Trophoblast cell (in vitro differentiated cells and primary cell): ENCODE measurements at regions not wholly inside any gene's neighbourhood (a gene's known extent, or its start where the extent isn't known, plus 50 kb on each side); places are given as distances from the start of the nearest gene placed in this dataset.

Experiments
- DNase-seq, 2 donors: peaks; one replicate each; pipeline ENCODE4 v3.0.0-alpha.2; 2016
- H2AFZ ChIP-seq: 2 replicates; pipeline ENCODE4 v1.6.1; 2013; ENCODE audit warnings: low read length, moderate library complexity, mild to moderate bottlenecking; ENCODE audit not compliant: insufficient read depth, poor library complexity
- H2AK5ac ChIP-seq: 2 replicates; pipeline ENCODE4 v1.6.1; 2013; ENCODE audit warnings: mild to moderate bottlenecking, low read length
- H2BK120ac ChIP-seq: 2 replicates; pipeline ENCODE4 v1.6.1; 2013; ENCODE audit warnings: low read length, mild to moderate bottlenecking, moderate library complexity; ENCODE audit not compliant: insufficient read depth, poor library complexity
- H2BK12ac ChIP-seq: 2 replicates; pipeline ENCODE4 v1.6.1; 2013; ENCODE audit warnings: mild to moderate bottlenecking, low read length, moderate library complexity
- H2BK5ac ChIP-seq: 2 replicates; pipeline ENCODE4 v1.6.1; 2013; ENCODE audit warnings: low read length, low read depth, moderate library complexity, mild to moderate bottlenecking; ENCODE audit not compliant: poor library complexity
- H3K14ac ChIP-seq: 2 replicates; pipeline ENCODE4 v1.6.1; 2013; ENCODE audit warnings: mild to moderate bottlenecking, low read length
- H3K18ac ChIP-seq: 2 replicates; pipeline ENCODE4 v1.6.1; 2013; ENCODE audit warnings: mild to moderate bottlenecking, low read length
- H3K23ac ChIP-seq: 2 replicates; pipeline ENCODE4 v1.6.1; 2013; ENCODE audit warnings: low read length
- H3K27ac ChIP-seq: 2 replicates; pipeline ENCODE4 v1.5.1; 2013; ENCODE audit warnings: low read depth, mild to moderate bottlenecking, inconsistent platforms, low read length, moderate library complexity
- H3K27me3 ChIP-seq: 2 replicates; pipeline ENCODE4 v1.6.1; 2013; ENCODE audit warnings: inconsistent platforms, mild to moderate bottlenecking, low read length, moderate library complexity; ENCODE audit not compliant: insufficient read depth
- H3K36me3 ChIP-seq, 2 experiments: 1 replicate in 1 of 2; 2 replicates in 1 of 2; pipeline ENCODE4 v1.6.1; 2013; ENCODE audit warnings: low read length in 2 of 2, mild to moderate bottlenecking in 2 of 2, moderate library complexity in 1 of 2; ENCODE audit not compliant: insufficient read depth in 2 of 2, control insufficient read depth in 1 of 2
- H3K4ac ChIP-seq: 2 replicates; pipeline ENCODE4 v1.6.1; 2013; ENCODE audit warnings: low read depth, mild to moderate bottlenecking, low read length, moderate library complexity
- H3K4me1 ChIP-seq, 2 experiments: 1 replicate in 1 of 2; 2 replicates in 1 of 2; pipeline ENCODE4 v1.6.1; 2013; ENCODE audit warnings: low read length in 2 of 2, mild to moderate bottlenecking in 2 of 2, moderate library complexity in 1 of 2; ENCODE audit not compliant: insufficient read depth in 2 of 2, control insufficient read depth in 1 of 2
- H3K4me2 ChIP-seq: 2 replicates; pipeline ENCODE4 v1.6.1; 2013; ENCODE audit warnings: inconsistent platforms, mild to moderate bottlenecking, low read length, moderate library complexity
- H3K4me3 ChIP-seq: 2 replicates; pipeline ENCODE4 v1.5.1; 2013; ENCODE audit warnings: mild to moderate bottlenecking, low read depth, low read length, inconsistent platforms
- H3K79me1 ChIP-seq: one replicate; pipeline ENCODE4 v1.6.1; 2013; ENCODE audit warnings: low read length
- H3K79me2 ChIP-seq: 2 replicates; pipeline ENCODE4 v1.6.1; 2013; ENCODE audit warnings: low read length, mild to moderate bottlenecking; ENCODE audit not compliant: control insufficient read depth, insufficient read depth, poor library complexity
- H3K9ac ChIP-seq: 2 replicates; pipeline ENCODE4 v1.6.1; 2013; ENCODE audit warnings: mild to moderate bottlenecking, low read length
- H3K9me3 ChIP-seq: 2 replicates; pipeline ENCODE4 v1.6.1; 2013; ENCODE audit warnings: low read depth, mild to moderate bottlenecking, control low read depth, inconsistent platforms, low read length; ENCODE audit not compliant: insufficient read depth
- H4K12ac ChIP-seq: 2 replicates; pipeline ENCODE4 v1.6.1; 2013; ENCODE audit warnings: low read depth, mild to moderate bottlenecking, low read length, moderate library complexity
- H4K8ac ChIP-seq: 2 replicates; pipeline ENCODE4 v1.6.1; 2013; ENCODE audit warnings: low read depth, mild to moderate bottlenecking, low read length, moderate library complexity
- H4K91ac ChIP-seq: one replicate; pipeline ENCODE4 v1.6.1; 2013; ENCODE audit warnings: low read depth, mild to moderate bottlenecking, low read length, moderate library complexity
- WGBS: extraction: QIAGEN DNeasy Blood & Tissue Kit; methylation state at CpG from one replicate; pipeline ENCODE4 v1.1.7; 2013; ENCODE audit warnings: missing lambda C conversion rate; ENCODE audit not compliant: insufficient read length, insufficient coverage; ENCODE audit errors: extremely low coverage; 5-methylcytosine and 5-hydroxymethylcytosine counted together

DNA sequence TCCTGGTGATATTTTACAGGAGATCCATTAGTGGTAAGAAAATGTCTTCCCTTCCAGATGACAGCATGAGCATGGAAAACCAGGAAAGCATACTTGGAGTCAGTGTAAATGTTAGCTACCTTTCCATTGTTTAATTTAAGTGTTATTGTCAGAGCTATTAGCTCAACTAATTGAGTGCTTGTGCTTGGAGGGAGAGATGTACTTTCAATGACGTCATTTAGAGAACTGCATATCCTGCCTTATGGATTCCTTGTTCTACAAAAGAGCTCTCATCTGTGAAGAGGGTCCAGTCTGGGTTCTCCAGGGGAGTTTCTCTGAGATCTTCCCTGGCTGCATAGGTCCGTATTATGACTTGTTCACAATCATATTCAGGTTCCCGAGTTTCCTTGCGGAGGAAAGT, 687.2 kb downstream of the TBL1XR1 start:
- H3K23ac ChIP-seq = no peak overlapping the region
- H3K18ac ChIP-seq = no peak overlapping the region
- H3K27me3 ChIP-seq = no peaks in the 10 kb centered on the region
- no peak overlapping the region for H2BK5ac ChIP-seq
- WGBS = no CpG with 5 or more reads among the region's 4 CpGs
- no peak overlapping the region for H2AK5ac ChIP-seq
- H3K4ac ChIP-seq = no peak overlapping the region
- H4K91ac ChIP-seq = no peak overlapping the region
- no peak overlapping the region for H3K4me3 ChIP-seq
- no peaks in the 10 kb centered on the region for H3K79me1 ChIP-seq
- H3K9ac ChIP-seq = no peak overlapping the region
- H3K14ac ChIP-seq = no peak overlapping the region
- no peak overlapping the region for H4K8ac ChIP-seq
- peaks cover 2% of the 10 kb centered on the region for H3K9me3 ChIP-seq
- H2BK120ac ChIP-seq = no peak overlapping the region
- no peak overlapping the region for H2BK12ac ChIP-seq
- H3K4me1 ChIP-seq = peaks cover 0 to 2% of the 10 kb centered on the region in 2 experiments
- no peaks in the 10 kb centered on the region for H3K36me3 ChIP-seq
- H3K79me2 ChIP-seq = peaks cover 1% of the 10 kb centered on the region
- DNase-seq = no peak
- H3K27ac ChIP-seq = no peak overlapping the region
- H3K4me2 ChIP-seq = no peak overlapping the region
- H4K12ac ChIP-seq = no peak overlapping the region
- H2AFZ ChIP-seq = no peak overlapping the region

DNA sequence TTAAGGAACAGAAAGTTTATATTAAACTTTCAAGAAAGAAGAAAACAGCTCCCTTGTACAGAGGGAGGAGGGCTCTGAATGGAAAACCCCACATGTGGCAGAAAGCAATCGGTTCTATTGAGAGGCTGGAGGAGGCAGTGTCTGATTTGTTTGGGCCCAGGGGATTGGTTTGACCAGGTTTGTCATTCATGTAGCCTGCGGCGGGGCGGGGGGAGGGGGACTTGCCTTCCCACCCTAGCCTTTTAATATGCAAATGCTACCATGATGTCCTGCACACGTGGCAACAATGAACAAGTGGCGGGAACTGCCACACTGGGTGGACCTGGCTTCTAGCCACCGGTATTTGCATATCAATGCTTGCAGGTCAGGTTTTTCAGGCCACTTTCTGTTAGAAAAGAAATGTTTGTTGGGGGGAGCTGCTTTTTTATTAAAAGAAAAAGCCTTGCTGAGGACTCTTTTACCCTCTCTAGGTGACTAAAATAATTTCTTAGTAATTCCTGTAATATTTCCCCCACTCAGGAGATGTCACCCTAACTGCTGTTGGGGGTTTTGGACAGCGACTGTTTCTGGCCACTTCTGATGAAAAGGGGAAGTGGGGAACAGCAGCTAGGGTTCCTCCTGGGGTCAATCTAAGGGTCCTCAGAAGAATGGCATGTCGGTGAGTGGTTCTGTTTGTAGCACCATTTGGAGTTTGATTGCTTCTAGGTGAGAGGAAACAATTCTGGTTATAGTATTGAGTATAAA, 691.2 kb downstream of the TBL1XR1 start:
- Histone ChIP-seq H3K79me2 (peaks cover 1% of the 10 kb centered on the region), H3K9me3 (no peaks in the 10 kb centered on the region), H2AFZ (no peak overlapping the region), H2BK5ac (no peak overlapping the region), H3K23ac (no peak overlapping the region), H4K12ac (no peak overlapping the region), H2BK120ac (no peak overlapping the region), H3K9ac (no peak overlapping the region), H4K91ac (no peak overlapping the region), H2BK12ac (no peak overlapping the region), H3K27ac (no peak overlapping the region), H3K36me3 (no peaks in the 10 kb centered on the region), H3K18ac (no peak overlapping the region), H3K4ac (no peak overlapping the region), H4K8ac (no peak overlapping the region), H3K4me2 (no peak overlapping the region), H3K4me1 (peaks cover 0 to 2% of the 10 kb centered on the region in 2 experiments), H3K79me1 (no peaks in the 10 kb centered on the region), H3K14ac (no peak overlapping the region), H2AK5ac (no peak overlapping the region), H3K27me3 (no peaks in the 10 kb centered on the region), H3K4me3 (no peak overlapping the region)
- WGBS = no CpG with 5 or more reads among the region's 9 CpGs
- DNase-seq = no peak

DNA sequence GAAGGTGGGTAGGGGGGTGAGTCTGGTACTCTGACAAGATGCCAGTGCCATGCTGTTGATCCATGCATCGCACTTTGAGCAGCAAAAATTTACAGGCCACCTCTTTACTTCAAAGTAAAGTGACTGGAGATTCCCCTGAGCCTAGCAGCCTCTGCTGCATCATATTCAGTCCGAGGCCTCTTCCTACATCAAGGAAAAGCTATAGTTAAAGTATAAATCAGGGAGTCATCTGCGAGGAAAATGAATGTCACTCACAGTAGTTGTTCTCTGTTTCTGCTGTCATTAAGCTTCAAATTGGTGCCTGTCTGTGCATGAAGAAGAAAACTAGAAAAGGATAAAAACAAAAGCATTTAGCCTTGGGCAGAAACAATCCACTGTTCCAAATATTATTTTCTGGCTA, 706.2 kb downstream of the TBL1XR1 start:
- H3K18ac ChIP-seq = no peak overlapping the region
- no peak overlapping the region for H2BK12ac ChIP-seq
- DNase-seq = no peak
- no peak overlapping the region for H4K91ac ChIP-seq
- no peaks in the 10 kb centered on the region for H3K9me3 ChIP-seq
- no peak overlapping the region for H3K4me2 ChIP-seq
- no peak overlapping the region for H3K9ac ChIP-seq
- no peak overlapping the region for H2BK120ac ChIP-seq
- no peak overlapping the region for H3K4ac ChIP-seq
- H3K79me1 ChIP-seq = no peaks in the 10 kb centered on the region
- H3K27me3 ChIP-seq = no peaks in the 10 kb centered on the region
- H3K4me1 ChIP-seq = no peaks in the 10 kb centered on the region
- H4K12ac ChIP-seq = no peak overlapping the region
- WGBS = no CpG with 5 or more reads among the region's 3 CpGs
- no peak overlapping the region for H3K27ac ChIP-seq
- no peaks in the 10 kb centered on the region for H3K36me3 ChIP-seq
- H4K8ac ChIP-seq = no peak overlapping the region
- no peak overlapping the region for H3K23ac ChIP-seq
- no peak overlapping the region for H2AK5ac ChIP-seq
- H2BK5ac ChIP-seq = no peak overlapping the region
- no peak overlapping the region for H3K4me3 ChIP-seq
- H3K14ac ChIP-seq = no peak overlapping the region
- no peaks in the 10 kb centered on the region for H3K79me2 ChIP-seq
- no peak overlapping the region for H2AFZ ChIP-seq

DNA sequence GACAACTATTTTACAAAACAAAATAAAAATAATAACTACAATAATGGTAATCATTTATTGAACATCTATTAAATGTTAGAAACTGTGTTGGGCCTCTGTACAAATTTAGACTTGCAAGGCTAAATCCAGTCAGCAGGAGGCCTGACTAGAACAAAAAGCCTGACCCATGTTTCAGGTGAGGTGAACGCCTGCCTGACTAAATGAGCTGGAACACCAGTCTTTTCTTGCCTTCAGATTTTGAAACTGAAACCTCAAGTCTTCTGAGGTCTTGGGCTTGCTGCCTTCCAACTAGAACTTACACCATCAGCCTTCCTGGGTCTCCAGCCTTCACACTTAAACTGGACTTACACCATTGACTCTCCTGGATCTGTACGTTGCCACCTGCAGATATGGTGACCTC, 706.9 kb downstream of the TBL1XR1 start:
- Histone ChIP-seq H2BK5ac (no peak overlapping the region), H3K4me2 (no peak overlapping the region), H3K27ac (no peak overlapping the region), H3K18ac (no peak overlapping the region), H3K27me3 (no peaks in the 10 kb centered on the region), H3K9me3 (no peaks in the 10 kb centered on the region), H2AK5ac (no peak overlapping the region), H3K4me1 (no peaks in the 10 kb centered on the region), H3K79me1 (no peaks in the 10 kb centered on the region), H3K14ac (no peak overlapping the region), H4K8ac (no peak overlapping the region), H4K91ac (no peak overlapping the region), H4K12ac (no peak overlapping the region), H3K23ac (no peak overlapping the region), H3K79me2 (no peaks in the 10 kb centered on the region), H2AFZ (no peak overlapping the region), H2BK120ac (no peak overlapping the region), H3K9ac (no peak overlapping the region), H2BK12ac (no peak overlapping the region), H3K4me3 (no peak overlapping the region), H3K36me3 (no peaks in the 10 kb centered on the region), H3K4ac (no peak overlapping the region)
- no CpG with 5 or more reads among the region's 2 CpGs for WGBS
- no peak for DNase-seq
